ENCODE measurements at regions not wholly inside any gene's neighbourhood (a gene's known extent, or its start where the extent isn't known, plus 50 kb on each side); places are given as distances from the start of the nearest gene placed in this dataset.

GRCh38 chr10:107665459-107665858 lies 501.0 kb upstream of the SORCS1 start:
- Mint-ChIP-seq H3K27me3 (no peaks in the 10 kb centered on the region), H3K4me1 (no peaks in the 10 kb centered on the region), H3K9me3 (no peaks in the 10 kb centered on the region), H3K27ac (no peak overlapping the region), H3K4me3 (no peak overlapping the region), H3K36me3 (ENCODE audit: low read depth) (no peaks in the 10 kb centered on the region)
- no peak for TF ChIP-seq CTCF (IDR thresholded peaks at IDR 0.05)
- intact Hi-C loops (cut with micrococcal nuclease), result no loop called here
- CTCF ChIA-PET, result no interaction called here
- no peak for ATAC-seq (ENCODE audit: low read depth)
- POLR2A ChIA-PET, result no interaction called here
- DNase-seq, result no peak

DNA sequence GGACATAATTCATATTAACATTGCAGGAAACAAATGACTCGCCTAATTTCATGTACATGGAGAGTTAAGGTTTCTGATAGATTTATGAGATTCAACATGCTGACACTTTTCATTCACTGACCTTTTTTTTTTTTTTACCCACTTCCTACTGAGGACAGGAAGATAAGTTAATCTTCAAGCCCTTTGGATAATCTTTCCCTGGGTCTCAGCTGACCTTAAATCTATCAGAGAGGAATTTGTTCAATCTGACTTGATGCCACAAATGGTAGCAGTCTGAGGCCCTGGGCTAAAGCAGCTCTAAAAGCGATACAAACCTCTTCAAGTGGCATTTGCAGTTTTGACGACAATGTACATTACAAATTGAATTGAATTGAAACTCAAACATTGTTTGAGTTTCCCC lies 493.3 kb upstream of the SORCS1 start:
- no peak for ATAC-seq (ENCODE audit: low read depth)
- ChIA-PET POLR2A (no interaction called here), CTCF (no interaction called here)
- DNase-seq, result no peak
- Mint-ChIP-seq H3K27me3 (no peaks in the 10 kb centered on the region), H3K4me3 (no peak overlapping the region), H3K9me3 (no peaks in the 10 kb centered on the region), H3K4me1 (peaks cover 4% of the 10 kb centered on the region), H3K27ac (no peak overlapping the region), H3K36me3 (ENCODE audit: low read depth) (no peaks in the 10 kb centered on the region)
- intact Hi-C loops (cut with micrococcal nuclease), result no loop called here
- no peak for TF ChIP-seq CTCF (IDR thresholded peaks at IDR 0.05)

DNA sequence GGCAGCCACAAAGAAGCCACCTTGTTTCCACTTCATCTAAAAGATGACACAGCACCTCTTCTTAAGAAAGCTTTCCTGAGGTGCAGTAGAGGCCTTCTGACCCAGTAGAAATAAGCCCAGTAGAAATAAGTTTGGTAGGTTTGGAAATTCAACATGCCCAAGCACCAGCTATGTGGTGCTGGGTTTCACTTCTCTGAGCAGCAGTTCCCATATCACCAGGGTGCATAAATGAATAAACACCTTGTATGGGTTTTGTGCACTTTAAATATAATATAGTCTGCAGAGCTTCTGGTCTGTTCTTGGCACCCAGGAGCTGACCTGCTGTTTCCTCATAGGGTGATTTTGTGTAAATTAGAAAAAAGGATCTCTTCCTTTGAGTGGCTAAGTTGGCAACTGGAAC lies 492.4 kb upstream of the SORCS1 start:
- no peaks in the 10 kb centered on the region for H3K9me3 Mint-ChIP-seq
- peaks cover 7% of the 10 kb centered on the region for H3K4me1 Mint-ChIP-seq
- POLR2A ChIA-PET, result no interaction called here
- no peaks in the 10 kb centered on the region for H3K27me3 Mint-ChIP-seq
- no peaks in the 10 kb centered on the region for H3K36me3 Mint-ChIP-seq (ENCODE audit: low read depth)
- ATAC-seq (ENCODE audit: low read depth), result no peak
- intact Hi-C loops (cut with micrococcal nuclease), result no loop called here
- TF ChIP-seq CTCF (IDR thresholded peaks at IDR 0.05), result no peak
- CTCF ChIA-PET, result interaction anchor here (1.4 kb wide), 1 partner anchor 12 kb away, joined by 3 read pairs; no protein-coding TSS in a partner anchor
- H3K4me3 Mint-ChIP-seq, result no peak overlapping the region
- DNase-seq, result no peak
- no peak overlapping the region for H3K27ac Mint-ChIP-seq

DNA sequence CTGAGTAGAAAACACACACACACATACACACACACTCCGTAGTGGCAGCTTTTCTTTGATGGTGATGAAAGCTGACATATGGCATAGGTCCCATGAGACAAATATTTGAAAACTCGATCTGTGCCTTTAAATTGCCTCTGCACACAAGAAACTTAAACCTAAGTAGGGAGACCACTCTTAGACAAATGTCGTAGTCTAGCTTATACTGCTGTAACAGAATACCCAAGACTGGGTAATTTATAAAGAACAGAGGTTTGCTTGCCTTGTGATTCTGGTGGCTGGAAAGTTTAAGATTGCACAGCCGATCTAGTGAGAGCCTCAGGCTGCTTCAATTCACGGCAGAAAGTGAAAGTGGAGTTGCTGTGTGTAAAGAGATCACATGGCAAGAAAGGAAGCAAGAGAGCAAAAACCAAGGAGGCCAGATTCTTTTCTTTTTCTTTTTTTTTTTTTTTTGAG lies 489.4 kb upstream of the SORCS1 start:
- Mint-ChIP-seq H3K9me3 (no peaks in the 10 kb centered on the region), H3K4me1 (peaks cover 7% of the 10 kb centered on the region), H3K36me3 (ENCODE audit: low read depth) (no peaks in the 10 kb centered on the region), H3K27me3 (no peaks in the 10 kb centered on the region), H3K27ac (peak overlapping the region; percentile 30), H3K4me3 (peak overlapping the region; percentile 69)
- ChIA-PET POLR2A (interaction anchor here (0.7 kb wide), 1 partner anchor 505 kb away, joined by 3 read pairs; no protein-coding TSS in a partner anchor), CTCF (no interaction called here)
- ATAC-seq (ENCODE audit: low read depth) (peak; percentile 57), DNase-seq (no peak)
- TF ChIP-seq CTCF (IDR thresholded peaks at IDR 0.05), result no peak
- intact Hi-C loops (cut with micrococcal nuclease), result no loop called here

- POLR2A ChIA-PET, result no interaction called here
These were observed 486.4 kb upstream of the SORCS1 start for GRCh38 chr10:107650939-107651338.

More at GRCh38 chr10:107650939-107651338, 486.4 kb upstream of the SORCS1 start:
- Mint-ChIP-seq H3K27me3 (no peaks in the 10 kb centered on the region), H3K4me1 (peaks cover 7% of the 10 kb centered on the region), H3K27ac (no peak overlapping the region), H3K9me3 (no peaks in the 10 kb centered on the region), H3K36me3 (ENCODE audit: low read depth) (no peaks in the 10 kb centered on the region), H3K4me3 (no peak overlapping the region)
- ATAC-seq (ENCODE audit: low read depth) (no peak), DNase-seq (no peak)
- intact Hi-C loops (cut with micrococcal nuclease), result no loop called here
- CTCF ChIA-PET, result no interaction called here
- TF ChIP-seq CTCF (IDR thresholded peaks at IDR 0.05), result no peak
